ENCODE measurements at regions not wholly inside any gene's neighbourhood (a gene's known extent, or its start where the extent isn't known, plus 50 kb on each side); places are given as distances from the start of the nearest gene placed in this dataset.

- no peak for TF ChIP-seq CTCF (IDR thresholded peaks at IDR 0.05; ENCODE audit: poor library complexity, severe bottlenecking)
- no peak for DNase-seq (ENCODE audit: low spot score)
- Histone ChIP-seq H3K27ac (ENCODE audit: poor library complexity, severe bottlenecking) (no peak overlapping the region), H3K4me3 (ENCODE audit: severe bottlenecking) (no peak overlapping the region), H3K4me1 (ENCODE audit: insufficient read depth, poor library complexity, severe bottlenecking) (no peaks in the 10 kb centered on the region), H3K9me3 (ENCODE audit: severe bottlenecking) (no peaks in the 10 kb centered on the region), H3K36me3 (ENCODE audit: low read depth) (no peaks in the 10 kb centered on the region), H3K27me3 (ENCODE audit: insufficient read depth, poor library complexity, severe bottlenecking) (no peaks in the 10 kb centered on the region)
- ATAC-seq (ENCODE audit: low read depth): no peak
Measured at GRCh38 chr13:47413112-47413511, 516.3 kb upstream of the HTR2A start.

- DNase-seq (ENCODE audit: low spot score) (no peak), ATAC-seq (ENCODE audit: low read depth) (no peak)
- Histone ChIP-seq H3K4me1 (ENCODE audit: insufficient read depth, poor library complexity, severe bottlenecking) (no peaks in the 10 kb centered on the region), H3K27me3 (ENCODE audit: insufficient read depth, poor library complexity, severe bottlenecking) (no peaks in the 10 kb centered on the region), H3K36me3 (ENCODE audit: low read depth) (no peaks in the 10 kb centered on the region), H3K27ac (ENCODE audit: poor library complexity, severe bottlenecking) (no peak overlapping the region), H3K9me3 (ENCODE audit: severe bottlenecking) (no peaks in the 10 kb centered on the region), H3K4me3 (ENCODE audit: severe bottlenecking) (no peak overlapping the region)
- TF ChIP-seq CTCF (IDR thresholded peaks at IDR 0.05; ENCODE audit: poor library complexity, severe bottlenecking): no peak
Measured at GRCh38 chr13:47409778-47410177, 512.9 kb upstream of the HTR2A start.

GRCh38 chr13:47408546-47409319, 511.9 kb upstream of the HTR2A start:
- ATAC-seq (ENCODE audit: low read depth) (no peak), DNase-seq (ENCODE audit: low spot score) (no peak)

GRCh38 chr13:47407808-47408207, 511.0 kb upstream of the HTR2A start:
- no peak for ATAC-seq (ENCODE audit: low read depth)

More at GRCh38 chr13:47408546-47409319, 511.9 kb upstream of the HTR2A start:
- no peak overlapping the region for H3K27ac ChIP-seq (ENCODE audit: poor library complexity, severe bottlenecking)
- H3K4me1 ChIP-seq (ENCODE audit: insufficient read depth, poor library complexity, severe bottlenecking): no peaks in the 10 kb centered on the region
- no peaks in the 10 kb centered on the region for H3K9me3 ChIP-seq (ENCODE audit: severe bottlenecking)
- no peaks in the 10 kb centered on the region for H3K27me3 ChIP-seq (ENCODE audit: insufficient read depth, poor library complexity, severe bottlenecking)
- TF ChIP-seq CTCF (IDR thresholded peaks at IDR 0.05; ENCODE audit: poor library complexity, severe bottlenecking): no peak
- H3K4me3 ChIP-seq (ENCODE audit: severe bottlenecking): no peak overlapping the region
- H3K36me3 ChIP-seq (ENCODE audit: low read depth): no peaks in the 10 kb centered on the region

More at GRCh38 chr13:47407808-47408207, 511.0 kb upstream of the HTR2A start:
- H3K9me3 ChIP-seq (ENCODE audit: severe bottlenecking): no peaks in the 10 kb centered on the region
- TF ChIP-seq CTCF (IDR thresholded peaks at IDR 0.05; ENCODE audit: poor library complexity, severe bottlenecking): no peak
- H3K27ac ChIP-seq (ENCODE audit: poor library complexity, severe bottlenecking): no peak overlapping the region
- H3K4me1 ChIP-seq (ENCODE audit: insufficient read depth, poor library complexity, severe bottlenecking): no peaks in the 10 kb centered on the region
- H3K27me3 ChIP-seq (ENCODE audit: insufficient read depth, poor library complexity, severe bottlenecking): no peaks in the 10 kb centered on the region
- H3K4me3 ChIP-seq (ENCODE audit: severe bottlenecking): no peak overlapping the region
- DNase-seq (ENCODE audit: low spot score): no peak
- H3K36me3 ChIP-seq (ENCODE audit: low read depth): no peaks in the 10 kb centered on the region

Data from RWPE2 (cell line).